Left renal cortex interstitium (tissue), 4 donors: ENCODE measurements at regions not wholly inside any gene's neighbourhood (a gene's known extent, or its start where the extent isn't known, plus 50 kb on each side); places are given as distances from the start of the nearest gene placed in this dataset.
"Not testable (repeated sequence)": the region's sequence is repeated elsewhere in the genome, so short reads cannot be mapped to it uniquely, and the experiment has no call there.

Source experiments
- DNase-seq, 4 donors: peaks; one replicate each; pipeline ENCODE4 v3.0.0-alpha.2; 2013; ENCODE audit warnings: low read depth in 4 of 4, low spot score in 2 of 4, missing footprints in 1 of 4

DNA sequence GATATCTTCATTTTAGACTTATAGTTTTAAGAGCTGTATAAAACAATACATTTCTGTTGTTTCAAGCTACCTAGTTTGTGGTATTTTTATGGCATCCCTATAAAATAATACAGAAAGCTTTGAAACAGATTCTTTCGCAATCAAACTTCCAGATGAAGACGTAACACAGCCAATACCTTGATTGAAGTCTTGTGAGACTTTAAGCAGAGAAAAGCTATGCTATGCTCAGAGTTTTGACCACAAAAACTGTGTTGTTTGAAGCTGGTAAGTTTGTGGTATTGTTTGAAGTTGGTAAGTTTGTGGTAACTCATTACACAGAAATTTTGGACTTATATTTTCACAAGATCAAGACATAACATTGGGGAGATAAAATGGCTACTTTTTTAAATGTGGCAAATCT, 201.8 kb upstream of the UGT8 start:
- DNase-seq: no peak

- no peak for DNase-seq
These were observed 200.2 kb upstream of the UGT8 start for GRCh38 chr4:114398410-114398809.

DNA sequence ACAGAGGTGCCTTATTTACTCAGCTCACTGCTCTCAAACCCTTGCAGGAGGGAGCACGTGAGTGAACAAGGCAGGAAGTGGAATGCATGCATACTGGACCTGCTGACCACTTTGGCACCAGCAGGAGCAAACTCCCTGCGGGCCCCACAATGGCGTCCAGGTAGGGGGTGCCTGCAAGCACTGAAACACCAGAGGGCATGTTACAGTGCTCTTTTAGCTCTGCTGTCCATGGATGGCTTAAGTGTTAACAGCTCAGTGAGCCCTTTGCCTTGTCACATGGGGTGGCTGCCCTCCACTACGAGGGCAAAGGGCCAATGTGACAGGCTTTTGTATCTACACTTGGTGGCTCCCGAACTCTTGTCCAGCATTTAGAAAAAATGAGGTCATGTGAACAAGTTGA, 199.5 kb upstream of the UGT8 start:
- DNase-seq: no peak

DNA sequence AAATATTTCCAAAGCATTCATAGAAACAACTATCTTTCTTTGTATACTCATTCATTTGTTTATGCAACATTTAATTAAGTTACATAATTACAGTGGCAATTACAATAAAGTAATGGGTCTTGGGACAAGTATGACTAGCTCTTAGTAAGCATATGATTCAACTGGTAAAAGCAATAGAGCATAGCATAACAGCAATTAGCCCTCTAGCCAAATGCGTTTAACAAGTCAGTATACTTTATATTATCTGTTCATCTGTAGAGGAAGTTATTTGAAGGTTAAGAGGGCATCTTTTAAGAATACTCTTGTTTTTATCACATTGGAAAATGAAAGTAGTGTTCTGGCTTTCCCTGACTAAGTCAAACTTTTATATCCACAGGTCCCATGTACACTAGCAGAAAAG, 198.1 kb upstream of the UGT8 start:
- DNase-seq: no peak

DNA sequence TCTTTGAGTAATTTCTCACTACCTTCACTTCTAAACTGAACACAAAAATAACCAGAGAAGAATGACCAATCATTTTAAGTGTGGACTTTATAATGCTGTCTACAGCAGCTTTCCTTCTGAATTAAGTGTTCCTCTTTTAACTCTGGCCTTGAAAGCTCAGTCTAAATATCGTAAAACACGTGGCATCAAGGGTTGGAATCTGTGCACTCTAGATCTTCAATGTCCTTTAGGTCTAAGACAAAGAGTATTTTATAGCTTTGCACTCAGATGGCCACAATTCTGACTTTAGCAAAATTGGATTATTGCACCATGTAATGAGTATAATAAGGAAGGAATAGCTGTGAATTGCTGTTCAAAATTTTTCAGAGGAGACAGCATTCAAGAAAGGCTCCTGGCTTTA, 197.1 kb upstream of the UGT8 start:
- DNase-seq: no peak

DNA sequence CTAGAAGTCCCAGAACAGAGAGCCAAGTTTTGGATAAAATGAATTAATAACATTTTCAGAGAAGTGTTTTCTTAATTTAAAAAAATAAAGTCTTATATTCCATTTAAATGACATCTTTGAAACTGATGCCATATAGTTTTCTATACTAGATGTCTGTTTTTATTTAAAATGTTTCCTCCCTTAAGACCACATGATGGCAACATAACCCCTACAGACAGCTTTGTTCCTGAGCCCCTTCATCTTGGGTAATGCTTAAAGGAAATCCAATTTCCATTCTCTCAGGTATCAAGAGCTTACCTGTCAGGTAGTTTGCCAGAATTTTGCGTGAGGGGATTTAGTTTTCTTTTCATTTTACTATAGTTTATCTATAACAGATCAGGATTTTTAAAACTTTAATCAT, 181.4 kb upstream of the UGT8 start:
- DNase-seq: no peak

GRCh38 chr4:114420069-114420468, 178.5 kb upstream of the UGT8 start:
- DNase-seq: no peak

- DNase-seq: no peak
These were observed 175.0 kb upstream of the UGT8 start for GRCh38 chr4:114423582-114423981.

DNA sequence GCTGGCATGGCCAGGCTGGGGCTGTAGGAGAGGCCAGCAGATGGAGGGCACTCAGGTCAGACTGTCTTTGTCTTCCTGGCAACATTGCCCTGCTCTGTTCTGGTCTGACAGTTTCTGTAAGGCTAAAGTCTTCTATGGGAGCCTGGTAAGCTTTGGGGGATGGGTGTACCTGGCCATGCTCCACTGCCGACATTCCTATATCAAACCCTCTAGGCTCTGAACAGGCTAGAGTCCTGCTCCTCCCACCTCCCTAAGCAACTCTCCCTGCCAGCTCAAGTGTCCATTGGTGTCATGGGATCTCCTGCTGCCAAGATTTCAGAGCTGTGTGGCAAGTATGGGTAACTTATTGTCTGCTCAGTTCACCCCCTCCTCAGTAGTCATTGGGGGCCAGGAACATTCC, 163.5 kb upstream of the UGT8 start:
- no peak for DNase-seq

- DNase-seq: no peak
These were observed 155.8 kb upstream of the UGT8 start for GRCh38 chr4:114442856-114443255.

GRCh38 chr4:114444211-114444610, 154.4 kb upstream of the UGT8 start:
- no peak for DNase-seq

DNA sequence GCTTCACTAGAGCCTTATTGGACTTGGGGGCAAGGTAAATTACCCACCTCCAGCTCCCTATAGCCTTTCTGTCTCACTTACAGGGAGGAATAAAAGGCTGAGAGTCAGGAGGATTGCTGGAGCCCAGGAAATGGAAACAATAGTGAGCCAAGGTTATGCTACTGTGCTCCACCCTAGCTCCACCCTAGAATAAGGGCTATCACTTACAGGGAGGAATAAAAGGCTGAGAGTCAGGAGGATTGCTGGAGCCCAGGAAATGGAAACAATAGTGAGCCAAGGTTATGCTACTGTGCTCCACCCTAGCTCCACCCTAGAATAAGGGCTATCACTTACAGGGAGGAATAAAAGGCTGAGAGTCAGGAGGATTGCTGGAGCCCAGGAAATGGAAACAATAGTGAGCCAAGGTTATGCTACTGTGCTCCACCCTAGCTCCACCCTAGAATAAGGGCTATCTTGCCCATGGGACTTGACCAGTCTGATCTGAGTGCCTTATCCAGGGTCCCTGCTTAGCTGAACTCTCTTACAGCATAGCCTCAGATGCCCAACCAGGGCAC, 150.6 kb upstream of the UGT8 start:
- DNase-seq: not testable (repeated sequence)

DNA sequence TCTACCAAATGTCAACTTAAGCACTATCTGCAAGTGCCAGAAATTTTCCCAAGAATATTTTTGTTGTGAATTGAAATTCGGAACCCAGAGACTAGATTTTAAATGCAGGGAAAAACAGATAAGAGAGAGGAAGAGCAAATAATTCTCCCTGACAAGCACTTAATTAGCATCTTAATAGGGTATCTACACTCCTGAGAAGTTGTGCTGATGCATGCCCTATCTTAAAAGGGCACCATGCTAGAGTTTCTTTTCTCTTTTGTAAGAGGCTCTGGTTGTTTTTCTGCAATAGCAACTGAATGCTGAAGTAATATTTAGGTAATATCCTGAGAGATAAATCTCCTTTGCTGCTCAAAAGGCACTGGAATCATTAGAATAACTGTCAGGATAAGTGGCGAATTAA, 139.9 kb upstream of the UGT8 start:
- no peak for DNase-seq

DNA sequence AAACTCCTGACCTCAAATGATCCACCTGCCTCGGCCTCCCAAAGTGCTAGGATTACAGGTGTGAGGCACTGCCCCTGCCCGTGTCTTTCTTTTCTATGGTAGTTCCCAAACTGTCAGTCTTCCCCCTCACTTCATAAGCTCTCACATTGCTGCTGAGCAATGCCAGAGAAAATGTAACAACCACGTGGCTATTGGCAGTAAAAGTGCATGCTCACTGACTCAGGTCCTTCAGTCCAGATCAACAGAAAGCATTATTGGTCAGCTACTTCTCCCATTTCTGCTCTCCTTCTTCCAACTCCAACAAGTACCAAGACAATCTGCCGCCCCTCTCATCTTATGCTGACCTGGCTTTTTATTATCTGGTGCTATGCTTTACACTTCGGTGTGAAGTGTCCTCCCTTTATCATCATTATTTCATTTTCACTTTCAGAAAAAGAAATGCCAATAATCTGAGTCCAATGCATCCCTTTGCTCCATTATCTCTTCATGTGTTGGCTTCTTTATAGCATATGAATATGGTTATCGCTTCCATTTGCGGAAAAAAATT, 133.8 kb upstream of the UGT8 start:
- no peak for DNase-seq

- no peak for DNase-seq
These were observed 132.8 kb upstream of the UGT8 start for GRCh38 chr4:114465766-114466165.

DNA sequence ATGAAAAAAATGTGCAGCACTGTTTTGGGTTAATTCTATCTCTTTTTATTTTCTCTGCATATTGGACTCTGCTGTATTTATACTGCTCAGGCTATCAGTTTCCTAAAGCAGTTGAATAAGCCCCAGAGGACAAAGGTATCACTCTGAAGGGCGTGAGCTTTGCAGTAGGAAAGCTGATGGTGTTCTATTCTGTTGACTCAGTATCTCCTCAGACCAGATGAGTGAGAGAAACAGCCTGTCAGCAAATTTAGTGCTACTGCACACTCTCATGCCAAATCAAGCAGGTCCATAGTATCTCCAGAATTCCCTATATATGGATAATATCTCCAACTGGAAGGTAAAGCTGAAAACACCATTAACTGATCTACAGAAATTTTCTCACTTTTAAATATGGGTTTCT, 132.3 kb upstream of the UGT8 start:
- DNase-seq: no peak

DNA sequence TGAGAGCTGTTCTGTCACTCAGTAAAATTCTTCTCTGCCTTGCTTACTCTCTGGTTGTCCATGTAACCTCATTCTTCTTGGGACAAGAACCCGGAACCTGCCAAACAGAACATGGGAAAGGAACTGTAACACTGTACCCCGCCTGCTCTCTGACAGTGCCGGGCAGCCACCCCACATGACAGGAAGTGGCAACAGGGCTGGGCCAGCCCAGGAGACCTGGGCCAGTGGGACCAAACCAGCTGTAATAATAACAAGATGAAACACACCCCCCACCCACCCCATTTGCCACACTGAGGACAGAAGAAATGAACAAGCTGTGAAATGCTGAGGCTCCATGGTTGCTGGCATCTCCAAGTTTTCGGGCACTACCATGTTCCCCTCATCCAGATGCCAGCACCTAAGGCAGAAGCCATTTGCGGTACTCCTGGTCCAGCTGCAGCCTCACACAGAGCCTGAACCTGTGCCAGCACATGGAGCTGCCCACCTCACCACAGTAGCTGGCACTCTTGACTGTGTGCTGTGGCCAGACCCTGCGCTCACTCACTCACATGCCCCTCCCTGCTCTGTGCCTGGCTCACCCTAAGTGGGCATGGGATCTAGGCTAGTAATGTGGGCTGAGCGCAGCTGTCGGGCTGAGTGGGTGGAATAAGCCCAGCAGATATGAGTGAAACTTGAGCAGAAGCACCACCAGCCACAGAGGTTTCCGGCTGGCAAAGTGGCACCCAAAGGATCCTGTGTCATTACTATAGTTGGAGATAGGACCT, 126.2 kb upstream of the UGT8 start:
- DNase-seq: no peak

DNA sequence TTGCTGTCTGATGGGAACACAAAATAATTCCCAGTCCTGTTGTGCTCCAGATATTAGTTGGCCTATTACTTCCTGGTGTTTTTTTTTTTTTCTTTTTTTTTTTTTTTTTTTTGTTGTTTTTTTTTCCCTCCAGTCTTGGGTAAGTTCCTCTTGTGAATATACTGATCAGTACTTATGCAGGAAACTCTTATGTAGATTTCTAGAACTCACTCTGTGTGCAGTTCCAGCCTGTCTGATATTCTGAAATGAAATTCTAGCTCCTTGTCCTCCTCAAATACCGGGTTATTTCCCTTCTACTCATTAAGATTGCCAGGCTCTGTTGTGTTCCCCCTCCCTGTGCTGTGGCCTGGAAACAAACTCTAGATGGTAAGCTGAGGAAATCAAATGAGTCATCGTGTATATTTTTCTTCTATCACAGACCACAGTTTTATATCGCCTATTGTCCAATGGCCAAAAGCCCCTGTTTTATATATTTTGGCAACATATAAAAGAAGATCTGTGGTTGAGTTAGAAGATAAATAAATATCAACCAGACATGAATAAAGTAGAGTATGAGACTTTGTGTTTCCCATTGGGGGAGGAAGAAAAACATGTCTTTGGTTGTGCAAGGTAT, 124.3 kb upstream of the UGT8 start:
- DNase-seq: no peak

DNA sequence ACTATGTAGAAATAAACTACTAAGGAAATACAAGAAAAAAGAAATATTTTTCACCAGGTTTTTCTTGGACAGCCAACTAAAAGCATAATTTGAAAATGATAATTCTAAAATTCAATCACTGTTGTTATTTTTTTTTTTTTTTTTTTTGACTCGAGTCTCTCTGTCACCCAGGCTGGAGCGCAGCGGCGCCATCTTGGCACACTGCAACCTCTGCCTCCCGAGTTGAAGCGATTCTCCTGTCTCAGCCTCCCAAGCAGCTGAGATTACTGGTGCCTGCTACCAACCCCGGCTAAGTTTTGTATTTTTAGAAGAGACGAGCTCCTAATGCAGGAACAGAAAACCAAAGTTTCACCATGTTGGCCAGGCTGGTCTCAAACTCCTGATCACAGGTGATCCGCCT, 122.3 kb upstream of the UGT8 start:
- DNase-seq: no peak

- no peak for DNase-seq
These were observed 119.0 kb upstream of the UGT8 start for GRCh38 chr4:114479595-114479994.

- no peak for DNase-seq
These were observed 116.8 kb upstream of the UGT8 start for GRCh38 chr4:114481856-114482255.

GRCh38 chr4:114487101-114487500, 111.5 kb upstream of the UGT8 start:
- DNase-seq: no peak
